Thoracic aorta (tissue), 2 donors: ENCODE measurements at regions not wholly inside any gene's neighbourhood (a gene's known extent, or its start where the extent isn't known, plus 50 kb on each side); places are given as distances from the start of the nearest gene placed in this dataset.

Experiments
- ATAC-seq: fragments of 150-250 bp; one replicate; pipeline ENCODE4 v1.8.0; 2017; ENCODE audit warnings: low read depth; ENCODE audit not compliant: insufficient number of reproducible peaks, low FRiP score
- DNase-seq: peaks from one replicate; pipeline ENCODE4 v3.0.0-alpha.2; 2020; ENCODE audit warnings: low spot score
- H3K27ac ChIP-seq, 2 donors: fragments of 200-600 bp; sonication (generic); 1 replicate in 1 of 2; 2 replicates in 1 of 2; pipeline ENCODE4 v1.5.1; 2016; ENCODE audit warnings: mild to moderate bottlenecking in 2 of 2, moderate library complexity in 2 of 2
- H3K27me3 ChIP-seq: fragments of 200-600 bp; sonication (generic); replicated peaks from 2 replicates; pipeline ENCODE4 v1.6.0; 2016; ENCODE audit warnings: mild to moderate bottlenecking; ENCODE audit not compliant: insufficient read depth
- H3K36me3 ChIP-seq: fragments of 200-600 bp; sonication (generic); one replicate; pipeline ENCODE4 v1.5.1; 2016
- H3K4me1 ChIP-seq, 2 donors: fragments of 200-600 bp; sonication (generic); 1 replicate in 1 of 2; 2 replicates in 1 of 2; pipeline versions ENCODE4 v1.5.1 to v1.6.0; 2016; ENCODE audit warnings: low read depth in 2 of 2, mild to moderate bottlenecking in 1 of 2; ENCODE audit not compliant: control insufficient read depth in 1 of 2
- H3K4me3 ChIP-seq: fragments of 200-600 bp; sonication (generic); 2 replicates; pipeline ENCODE4 v1.5.1; 2016; ENCODE audit warnings: mild to moderate bottlenecking
- H3K9me3 ChIP-seq: fragments of 200-600 bp; sonication (generic); 2 replicates; pipeline ENCODE4 v1.5.1; 2016
- TF ChIP-seq, protein P1 (sequence below): fragments of 200-600 bp; sonication (generic); IDR thresholded peaks from one replicate; pipeline ENCODE4 v1.5.1; 2019; ENCODE audit warnings: antibody characterized with exemption

GRCh38 chr13:34257966-34258365 lies 440.0 kb downstream of the RFC3 start:
- TF ChIP-seq, protein P1, sequence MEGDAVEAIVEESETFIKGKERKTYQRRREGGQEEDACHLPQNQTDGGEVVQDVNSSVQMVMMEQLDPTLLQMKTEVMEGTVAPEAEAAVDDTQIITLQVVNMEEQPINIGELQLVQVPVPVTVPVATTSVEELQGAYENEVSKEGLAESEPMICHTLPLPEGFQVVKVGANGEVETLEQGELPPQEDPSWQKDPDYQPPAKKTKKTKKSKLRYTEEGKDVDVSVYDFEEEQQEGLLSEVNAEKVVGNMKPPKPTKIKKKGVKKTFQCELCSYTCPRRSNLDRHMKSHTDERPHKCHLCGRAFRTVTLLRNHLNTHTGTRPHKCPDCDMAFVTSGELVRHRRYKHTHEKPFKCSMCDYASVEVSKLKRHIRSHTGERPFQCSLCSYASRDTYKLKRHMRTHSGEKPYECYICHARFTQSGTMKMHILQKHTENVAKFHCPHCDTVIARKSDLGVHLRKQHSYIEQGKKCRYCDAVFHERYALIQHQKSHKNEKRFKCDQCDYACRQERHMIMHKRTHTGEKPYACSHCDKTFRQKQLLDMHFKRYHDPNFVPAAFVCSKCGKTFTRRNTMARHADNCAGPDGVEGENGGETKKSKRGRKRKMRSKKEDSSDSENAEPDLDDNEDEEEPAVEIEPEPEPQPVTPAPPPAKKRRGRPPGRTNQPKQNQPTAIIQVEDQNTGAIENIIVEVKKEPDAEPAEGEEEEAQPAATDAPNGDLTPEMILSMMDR, result no peak
- no peak for ATAC-seq
- no peaks in the 10 kb centered on the region for H3K9me3 ChIP-seq
- no peak overlapping the region for H3K4me3 ChIP-seq
- H3K4me1 ChIP-seq, result no peaks in the 10 kb centered on the region
- DNase-seq, result no peak
- no peaks in the 10 kb centered on the region for H3K27me3 ChIP-seq
- H3K36me3 ChIP-seq, result no peaks in the 10 kb centered on the region
- no peak overlapping the region for H3K27ac ChIP-seq

- TF ChIP-seq, protein P1, result no peak
- Histone ChIP-seq H3K9me3 (no peaks in the 10 kb centered on the region), H3K27me3 (no peaks in the 10 kb centered on the region), H3K36me3 (no peaks in the 10 kb centered on the region), H3K4me1 (no peaks in the 10 kb centered on the region), H3K27ac (no peak overlapping the region), H3K4me3 (no peak overlapping the region)
- DNase-seq (no peak), ATAC-seq (no peak)
Observed at GRCh38 chr13:34258646-34259386, 440.9 kb downstream of the RFC3 start.

- DNase-seq (no peak), ATAC-seq (no peak)
- Histone ChIP-seq H3K4me1 (no peaks in the 10 kb centered on the region), H3K4me3 (no peak overlapping the region), H3K9me3 (no peaks in the 10 kb centered on the region), H3K27me3 (no peaks in the 10 kb centered on the region), H3K27ac (no peak overlapping the region), H3K36me3 (no peaks in the 10 kb centered on the region)
- TF ChIP-seq, protein P1, result no peak
Observed at GRCh38 chr13:34263681-34264080, 445.7 kb downstream of the RFC3 start.

GRCh38 chr13:34265046-34265679 lies 447.2 kb downstream of the RFC3 start:
- Histone ChIP-seq H3K9me3 (no peaks in the 10 kb centered on the region), H3K27ac (no peak overlapping the region), H3K4me3 (no peak overlapping the region), H3K4me1 (no peaks in the 10 kb centered on the region), H3K27me3 (no peaks in the 10 kb centered on the region), H3K36me3 (no peaks in the 10 kb centered on the region)
- ATAC-seq (no peak), DNase-seq (no peak)
- TF ChIP-seq, protein P1, result no peak

DNA sequence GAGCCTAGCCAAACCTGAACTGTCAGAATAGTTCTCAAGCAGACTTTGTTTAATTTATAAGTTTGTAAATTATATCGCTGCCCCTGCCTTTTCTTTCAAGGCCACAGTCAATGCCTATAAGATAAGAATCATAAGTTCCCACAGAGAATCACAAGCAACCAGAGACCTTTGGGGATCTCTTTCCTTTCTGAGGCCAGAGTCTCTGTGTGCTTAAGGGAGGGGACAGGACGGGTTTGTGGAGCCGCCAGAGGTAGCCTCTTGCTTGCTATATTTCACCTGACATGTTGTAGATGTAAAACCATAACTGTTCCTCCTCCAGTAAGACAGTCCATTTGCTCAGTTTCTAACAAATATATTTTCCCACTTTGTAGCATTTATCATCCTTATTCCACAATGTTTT lies 458.8 kb downstream of the RFC3 start:
- Histone ChIP-seq H3K9me3 (no peaks in the 10 kb centered on the region), H3K4me3 (no peak overlapping the region), H3K27me3 (no peaks in the 10 kb centered on the region), H3K27ac (no peak overlapping the region), H3K4me1 (no peaks in the 10 kb centered on the region), H3K36me3 (no peaks in the 10 kb centered on the region)
- ATAC-seq, result no peak
- DNase-seq, result no peak
- TF ChIP-seq, protein P1, result no peak
